GM21360 (cell line): ENCODE measurements at regions not wholly inside any gene's neighbourhood (a gene's known extent, or its start where the extent isn't known, plus 50 kb on each side); places are given as distances from the start of the nearest gene placed in this dataset.
"Not testable (repeated sequence)": the region's sequence is repeated elsewhere in the genome, so short reads cannot be mapped to it uniquely, and the experiment has no call there.

Experiments used
- ATAC-seq: cut with Tn5 transposase; IDR thresholded peaks from one replicate; pipeline ENCODE4 v1.9.1; 2021; ENCODE audit warnings: mild to moderate bottlenecking, moderate library complexity; ENCODE audit not compliant: unreplicated experiment

- ATAC-seq: no peak
Measured at GRCh38 chr13:34349091-34349722, 531.3 kb downstream of the RFC3 start.

GRCh38 chr13:34350671-34351070 is 532.7 kb downstream of the RFC3 start:
- no peak for ATAC-seq

- no peak for ATAC-seq
Measured at GRCh38 chr13:34351134-34351533, 533.2 kb downstream of the RFC3 start.

DNA sequence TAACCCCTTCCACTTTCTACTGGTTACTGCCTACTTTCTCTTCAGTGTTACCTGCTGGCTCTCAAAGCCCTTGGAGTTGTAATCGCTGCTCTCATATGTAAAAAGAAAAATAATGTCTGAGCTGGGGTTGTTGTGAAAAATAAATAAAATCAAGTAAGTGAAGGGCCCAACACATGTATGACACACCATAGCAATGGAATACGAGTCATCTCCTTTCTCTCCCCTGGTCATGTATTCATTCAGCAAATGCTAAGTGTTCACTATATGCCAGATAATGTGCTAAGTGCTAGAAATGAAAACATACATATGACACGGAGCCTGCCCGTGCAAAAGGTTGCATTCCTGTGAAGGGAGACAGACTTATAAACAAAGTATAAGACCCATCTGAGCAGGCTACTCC is 535.0 kb downstream of the RFC3 start:
- no peak for ATAC-seq

- ATAC-seq: no peak
Measured at GRCh38 chr13:34356686-34357434, 538.9 kb downstream of the RFC3 start.

GRCh38 chr13:34357435-34358232 is 539.7 kb downstream of the RFC3 start:
- no peak for ATAC-seq

DNA sequence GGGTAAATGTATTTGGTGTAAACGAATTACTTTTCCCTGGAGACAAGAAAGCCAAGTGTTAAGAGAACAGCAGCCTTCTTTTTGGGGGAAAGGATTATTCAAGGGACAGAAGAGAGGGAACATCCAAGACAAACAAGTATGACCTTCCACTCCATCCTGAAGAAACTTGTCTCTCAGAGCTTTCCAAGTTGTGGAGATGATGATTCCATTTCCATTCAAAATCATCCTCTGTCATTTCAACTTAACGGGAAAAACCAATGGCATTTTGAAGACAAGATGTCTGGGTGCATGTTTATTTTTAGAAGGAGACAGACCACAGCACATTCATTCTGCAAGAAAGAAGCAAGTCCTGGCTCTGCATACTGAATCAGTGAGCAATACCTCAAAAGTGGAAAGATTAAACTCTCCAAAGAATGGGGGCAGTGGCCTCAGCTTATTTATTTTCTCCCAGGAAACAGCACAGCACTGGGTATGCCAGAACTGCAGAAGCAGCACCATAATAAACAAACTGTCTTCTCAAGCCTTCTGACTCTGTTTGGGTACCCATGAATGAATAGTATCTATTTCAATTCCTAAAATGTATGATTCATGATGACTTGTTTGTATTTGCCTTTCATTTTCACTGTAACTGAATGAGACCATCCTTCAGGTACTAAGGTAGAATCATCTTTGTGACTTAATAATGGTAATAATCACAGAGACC is 541.0 kb downstream of the RFC3 start:
- no peak for ATAC-seq

GRCh38 chr13:34360702-34361101 is 542.8 kb downstream of the RFC3 start:
- no peak for ATAC-seq

DNA sequence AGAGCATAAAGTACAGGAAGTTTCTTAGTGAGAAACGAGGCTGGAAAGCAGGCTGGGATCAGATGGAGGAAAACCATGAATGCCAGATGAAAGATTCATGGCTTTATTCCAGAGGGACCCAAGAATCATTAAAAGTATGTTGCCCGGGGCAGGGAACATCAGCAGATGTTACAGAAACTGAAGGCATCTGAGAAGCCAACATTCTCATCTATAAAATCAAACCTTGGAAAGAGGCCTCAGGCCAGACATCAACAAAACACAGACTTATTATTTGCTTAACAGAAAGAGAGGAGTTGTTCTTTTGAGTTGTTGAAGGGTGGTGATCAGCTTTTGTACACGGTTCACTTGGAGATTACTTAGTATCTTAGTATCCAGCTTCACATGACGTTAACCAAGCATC is 543.6 kb downstream of the RFC3 start:
- no peak for ATAC-seq

- no peak for ATAC-seq
Measured at GRCh38 chr13:34363266-34363665, 545.3 kb downstream of the RFC3 start.

- no peak for ATAC-seq
Measured at GRCh38 chr13:34364633-34365032, 546.7 kb downstream of the RFC3 start.

DNA sequence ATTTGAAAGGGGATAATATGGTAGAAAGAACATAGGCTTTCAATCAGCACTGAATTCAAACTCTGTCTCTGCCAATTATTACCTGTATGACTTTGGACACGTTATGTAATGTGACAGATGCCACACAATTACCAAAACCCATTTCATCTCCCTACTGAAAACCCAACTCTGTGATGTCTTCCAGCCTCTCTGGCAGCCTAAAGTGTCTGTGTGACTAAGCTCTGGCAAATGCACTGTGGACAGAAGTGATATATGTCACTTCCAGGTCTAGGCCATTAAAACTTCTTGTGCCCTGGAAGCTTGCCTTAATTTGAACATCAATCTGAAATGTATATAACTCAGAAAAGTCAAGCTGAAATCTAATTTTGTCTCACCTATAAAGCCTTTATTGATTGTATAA is 552.0 kb downstream of the RFC3 start:
- no peak for ATAC-seq

DNA sequence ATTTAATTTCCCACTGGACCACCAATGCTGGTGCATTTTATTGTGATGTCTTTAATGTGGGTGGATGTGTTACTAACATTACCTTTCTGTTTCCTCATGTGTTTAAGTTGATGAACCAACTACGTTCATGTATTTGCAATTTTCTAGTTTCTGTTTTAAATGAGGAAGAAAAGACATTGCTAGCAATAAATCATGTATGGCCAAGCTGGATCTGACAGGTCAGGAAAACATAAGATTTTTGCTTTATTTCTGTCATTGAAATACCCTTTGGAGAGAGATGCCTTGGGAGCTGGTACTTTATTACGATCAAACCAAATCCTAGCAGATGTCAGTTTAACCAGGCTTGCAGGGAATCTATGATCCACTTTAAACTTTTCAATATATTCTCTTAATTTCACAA is 553.2 kb downstream of the RFC3 start:
- ATAC-seq: no peak

DNA sequence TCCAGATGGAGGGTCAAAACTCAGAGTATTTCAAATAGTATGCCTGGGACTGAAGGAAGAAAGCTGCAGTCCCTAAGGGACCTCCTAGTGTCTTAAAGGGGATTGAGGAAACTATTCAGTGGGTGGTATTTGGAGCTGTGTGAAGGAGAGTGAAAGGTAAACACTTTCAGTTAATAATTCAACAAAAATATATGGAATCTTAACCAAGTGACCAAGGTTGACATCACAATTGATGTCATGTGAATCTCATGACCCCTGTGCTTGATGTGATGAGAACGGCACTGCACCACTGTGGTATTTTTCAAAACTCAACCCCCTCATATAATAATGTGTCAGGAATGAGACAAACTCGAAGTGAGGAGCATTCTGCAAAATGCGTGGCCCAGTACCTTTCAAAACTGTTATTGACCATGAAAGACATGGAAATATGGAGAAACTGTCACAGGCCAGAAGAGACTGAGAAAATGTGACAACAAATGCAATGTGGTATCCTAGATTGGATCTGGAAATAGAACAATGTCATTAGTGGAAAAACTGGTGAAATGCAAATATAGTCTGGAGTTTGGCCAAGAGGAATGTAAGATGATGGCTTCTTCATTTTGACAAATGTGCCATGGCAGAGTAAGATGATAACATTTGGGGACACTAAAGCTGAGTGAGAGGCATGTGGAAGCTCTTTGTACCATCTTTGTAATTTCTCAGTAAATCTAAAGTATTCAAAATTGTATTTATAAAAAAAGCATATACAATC is 553.9 kb downstream of the RFC3 start:
- no peak for ATAC-seq

- ATAC-seq: no peak
Measured at GRCh38 chr13:34372581-34372980, 554.6 kb downstream of the RFC3 start.

DNA sequence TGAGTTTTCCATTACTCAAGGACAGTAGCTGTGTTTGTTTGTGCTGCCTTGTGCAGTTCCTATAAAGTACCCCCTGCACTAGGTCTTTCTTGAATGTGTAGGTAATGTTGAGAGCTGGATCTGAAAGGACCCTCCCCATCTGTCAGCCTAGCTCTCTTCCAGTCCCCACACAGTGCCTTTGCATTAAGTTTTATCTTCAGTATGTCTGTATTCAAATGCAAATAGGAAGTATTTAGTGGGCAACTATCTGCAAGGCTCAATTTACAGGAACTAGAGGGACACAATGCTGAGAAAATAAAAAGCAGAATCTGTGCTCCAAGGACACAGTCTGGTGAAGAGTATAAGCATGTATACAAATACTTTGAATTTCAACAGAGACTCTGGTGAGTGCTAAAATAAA is 558.5 kb downstream of the RFC3 start:
- ATAC-seq: no peak

GRCh38 chr13:34381228-34381627 is 560.8 kb upstream of the NBEA start:
- no peak for ATAC-seq

GRCh38 chr13:34383728-34384127 is 558.3 kb upstream of the NBEA start:
- no peak for ATAC-seq

DNA sequence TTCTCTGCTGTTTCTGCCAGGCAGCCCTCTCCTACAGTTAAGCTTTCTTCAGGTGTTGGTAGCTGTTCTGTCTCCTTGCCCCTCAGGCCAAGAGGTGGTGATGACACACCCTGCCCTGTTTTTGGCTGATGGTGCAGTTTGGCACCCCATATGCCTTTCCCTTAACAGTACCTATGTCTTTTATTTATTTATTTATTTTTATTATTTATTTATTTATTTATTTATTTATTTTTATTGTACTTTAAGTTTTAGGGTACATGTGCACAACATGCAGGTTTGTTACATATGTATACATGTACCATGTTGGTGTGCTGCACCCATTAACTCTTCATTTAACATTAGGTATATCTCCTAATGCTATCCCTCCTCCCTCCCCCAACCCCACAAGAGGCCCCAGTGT is 555.8 kb upstream of the NBEA start:
- ATAC-seq: not testable (repeated sequence)

DNA sequence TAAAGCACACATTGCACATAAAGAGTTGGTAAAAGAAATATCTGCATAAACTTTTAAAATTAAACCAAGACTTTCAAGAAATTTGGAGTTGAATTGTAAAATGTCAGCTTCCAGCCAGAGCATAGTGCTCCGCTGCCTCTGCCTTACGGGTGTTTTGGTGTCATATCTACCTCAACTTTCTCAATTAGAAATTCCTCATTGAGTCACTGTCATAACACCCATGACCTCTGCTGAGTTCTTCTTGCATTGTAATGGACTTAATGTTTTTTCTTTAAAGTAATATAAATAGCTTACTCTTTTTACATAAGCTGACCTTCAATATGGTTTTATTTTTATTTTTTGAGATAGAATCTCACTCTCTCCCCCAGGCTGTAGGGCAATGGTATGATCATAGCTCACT is 551.0 kb upstream of the NBEA start:
- no peak for ATAC-seq

GRCh38 chr13:34401696-34402095 is 540.4 kb upstream of the NBEA start:
- ATAC-seq: no peak
